Fibroblast of lung (primary cell): ENCODE measurements at regions not wholly inside any gene's neighbourhood (a gene's known extent, or its start where the extent isn't known, plus 50 kb on each side); places are given as distances from the start of the nearest gene placed in this dataset.

Experiments
- EZH2 ChIP-seq: IDR thresholded peaks from 2 replicates; pipeline ENCODE4 v1.5.1; 2012; ENCODE audit warnings: low read length, control low read depth, mild to moderate bottlenecking; ENCODE audit errors: missing control alignments
- TF ChIP-seq, protein P1 (sequence below), 2 donors: IDR thresholded peaks in 1 of 2; conservative IDR thresholded peaks in 1 of 2; 1 replicate in 1 of 2; 2 replicates in 1 of 2; pipeline ENCODE4 v1.5.1; 2011 to 2012; ENCODE audit warnings: low read length in 2 of 2, control low read depth in 1 of 2, inconsistent platforms in 1 of 2, low read depth in 1 of 2, mild to moderate bottlenecking in 1 of 2

DNA sequence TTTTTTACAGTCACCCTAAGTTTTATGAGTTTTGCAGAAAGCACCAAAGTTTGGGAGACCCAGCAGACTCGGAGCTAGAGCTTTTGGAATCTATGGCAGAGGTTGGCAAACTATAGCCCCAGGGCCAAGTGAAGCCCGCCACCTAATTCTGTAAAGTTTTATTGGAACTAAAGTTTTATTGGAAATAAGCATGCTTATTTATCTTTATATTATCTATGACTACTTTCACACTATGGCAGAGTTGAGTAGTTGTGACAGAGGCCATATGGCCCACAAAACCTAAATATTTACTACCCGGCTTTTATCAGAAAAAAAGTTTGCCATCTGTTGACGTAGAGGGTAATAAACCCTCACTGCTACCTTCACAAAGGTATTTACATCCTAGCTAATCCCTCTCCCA is 267.6 kb downstream of the GPAM start:
- TF ChIP-seq, protein P1, sequence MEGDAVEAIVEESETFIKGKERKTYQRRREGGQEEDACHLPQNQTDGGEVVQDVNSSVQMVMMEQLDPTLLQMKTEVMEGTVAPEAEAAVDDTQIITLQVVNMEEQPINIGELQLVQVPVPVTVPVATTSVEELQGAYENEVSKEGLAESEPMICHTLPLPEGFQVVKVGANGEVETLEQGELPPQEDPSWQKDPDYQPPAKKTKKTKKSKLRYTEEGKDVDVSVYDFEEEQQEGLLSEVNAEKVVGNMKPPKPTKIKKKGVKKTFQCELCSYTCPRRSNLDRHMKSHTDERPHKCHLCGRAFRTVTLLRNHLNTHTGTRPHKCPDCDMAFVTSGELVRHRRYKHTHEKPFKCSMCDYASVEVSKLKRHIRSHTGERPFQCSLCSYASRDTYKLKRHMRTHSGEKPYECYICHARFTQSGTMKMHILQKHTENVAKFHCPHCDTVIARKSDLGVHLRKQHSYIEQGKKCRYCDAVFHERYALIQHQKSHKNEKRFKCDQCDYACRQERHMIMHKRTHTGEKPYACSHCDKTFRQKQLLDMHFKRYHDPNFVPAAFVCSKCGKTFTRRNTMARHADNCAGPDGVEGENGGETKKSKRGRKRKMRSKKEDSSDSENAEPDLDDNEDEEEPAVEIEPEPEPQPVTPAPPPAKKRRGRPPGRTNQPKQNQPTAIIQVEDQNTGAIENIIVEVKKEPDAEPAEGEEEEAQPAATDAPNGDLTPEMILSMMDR (conservative IDR thresholded peaks at IDR 0.05 in 1 of 2, IDR thresholded peaks at IDR 0.05 in 1 of 2; ENCODE audit: low read depth in 1 of 2, low read length in 2 of 2), result no peak
- TF ChIP-seq EZH2, result no peak
